H7 (cell line): ENCODE measurements at regions not wholly inside any gene's neighbourhood (a gene's known extent, or its start where the extent isn't known, plus 50 kb on each side); places are given as distances from the start of the nearest gene placed in this dataset.

Source experiments
- DNase-seq: peaks from one replicate; pipeline ENCODE4 v3.0.0; 2012
- H3K27me3 ChIP-seq: 2 replicates; pipeline ENCODE4 v1.6.0; 2011; ENCODE audit warnings: mild to moderate bottlenecking, low read length; ENCODE audit not compliant: control insufficient read depth, insufficient read depth
- H3K36me3 ChIP-seq: replicated peaks from 2 replicates; pipeline ENCODE4 v1.5.1; 2011; ENCODE audit warnings: low read length; ENCODE audit not compliant: control insufficient read depth, insufficient read depth
- H3K4me3 ChIP-seq: 2 replicates; pipeline ENCODE4 v1.5.1; 2011; ENCODE audit warnings: low read depth, mild to moderate bottlenecking, control low read depth, low read length, moderate library complexity; ENCODE audit not compliant: insufficient read depth

GRCh38 chr1:83114136-83114834 is 884.6 kb downstream of the TTLL7 start:
- H3K27me3 ChIP-seq = no peaks in the 10 kb centered on the region
- H3K4me3 ChIP-seq = no peak overlapping the region
- no peak for DNase-seq
- H3K36me3 ChIP-seq = no peaks in the 10 kb centered on the region

- Histone ChIP-seq H3K36me3 (no peaks in the 10 kb centered on the region), H3K4me3 (no peak overlapping the region), H3K27me3 (no peaks in the 10 kb centered on the region)
- no peak for DNase-seq
These were observed 885.3 kb downstream of the TTLL7 start for GRCh38 chr1:83113652-83114051.

- no peak overlapping the region for H3K4me3 ChIP-seq
- DNase-seq = no peak
- H3K27me3 ChIP-seq = no peaks in the 10 kb centered on the region
- no peaks in the 10 kb centered on the region for H3K36me3 ChIP-seq
These were observed 886.6 kb downstream of the TTLL7 start for GRCh38 chr1:83112248-83112885.

GRCh38 chr1:83110156-83110555 is 888.8 kb downstream of the TTLL7 start:
- Histone ChIP-seq H3K36me3 (no peaks in the 10 kb centered on the region), H3K4me3 (no peak overlapping the region), H3K27me3 (no peaks in the 10 kb centered on the region)
- no peak for DNase-seq

GRCh38 chr1:83109692-83110091 is 889.2 kb downstream of the TTLL7 start:
- no peaks in the 10 kb centered on the region for H3K27me3 ChIP-seq
- H3K36me3 ChIP-seq = no peaks in the 10 kb centered on the region
- DNase-seq = no peak
- no peak overlapping the region for H3K4me3 ChIP-seq

GRCh38 chr1:83104558-83104957 is 894.4 kb downstream of the TTLL7 start:
- H3K27me3 ChIP-seq = no peaks in the 10 kb centered on the region
- no peak overlapping the region for H3K4me3 ChIP-seq
- no peaks in the 10 kb centered on the region for H3K36me3 ChIP-seq
- DNase-seq = no peak

- Histone ChIP-seq H3K36me3 (no peaks in the 10 kb centered on the region), H3K27me3 (no peaks in the 10 kb centered on the region), H3K4me3 (no peak overlapping the region)
- no peak for DNase-seq
These were observed 895.6 kb downstream of the TTLL7 start for GRCh38 chr1:83103341-83103740.

- DNase-seq = no peak
- H3K4me3 ChIP-seq = no peak overlapping the region
- H3K27me3 ChIP-seq = no peaks in the 10 kb centered on the region
- no peaks in the 10 kb centered on the region for H3K36me3 ChIP-seq
These were observed 896.3 kb downstream of the TTLL7 start for GRCh38 chr1:83102630-83103071.

- no peak for DNase-seq
- H3K27me3 ChIP-seq = no peaks in the 10 kb centered on the region
- H3K4me3 ChIP-seq = no peak overlapping the region
- H3K36me3 ChIP-seq = no peaks in the 10 kb centered on the region
These were observed 897.5 kb downstream of the TTLL7 start for GRCh38 chr1:83101406-83101805.

- DNase-seq = no peak
- Histone ChIP-seq H3K36me3 (no peaks in the 10 kb centered on the region), H3K27me3 (no peaks in the 10 kb centered on the region), H3K4me3 (no peak overlapping the region)
These were observed 898.8 kb downstream of the TTLL7 start for GRCh38 chr1:83100133-83100532.

- no peaks in the 10 kb centered on the region for H3K27me3 ChIP-seq
- no peaks in the 10 kb centered on the region for H3K36me3 ChIP-seq
- DNase-seq = no peak
- H3K4me3 ChIP-seq = no peak overlapping the region
These were observed 900.1 kb downstream of the TTLL7 start for GRCh38 chr1:83098791-83099190.

GRCh38 chr1:83098131-83098530 is 900.8 kb downstream of the TTLL7 start:
- H3K36me3 ChIP-seq = no peaks in the 10 kb centered on the region
- no peak for DNase-seq
- no peak overlapping the region for H3K4me3 ChIP-seq
- H3K27me3 ChIP-seq = no peaks in the 10 kb centered on the region

- Histone ChIP-seq H3K36me3 (no peaks in the 10 kb centered on the region), H3K27me3 (no peaks in the 10 kb centered on the region), H3K4me3 (no peak overlapping the region)
- DNase-seq = no peak
These were observed 901.2 kb downstream of the TTLL7 start for GRCh38 chr1:83097715-83098114.

GRCh38 chr1:83095570-83095969 is 903.4 kb downstream of the TTLL7 start:
- Histone ChIP-seq H3K4me3 (no peak overlapping the region), H3K27me3 (no peaks in the 10 kb centered on the region), H3K36me3 (no peaks in the 10 kb centered on the region)
- no peak for DNase-seq

GRCh38 chr1:83090195-83090594 is 908.7 kb downstream of the TTLL7 start:
- no peak for DNase-seq
- H3K27me3 ChIP-seq = no peaks in the 10 kb centered on the region
- H3K4me3 ChIP-seq = no peak overlapping the region
- no peaks in the 10 kb centered on the region for H3K36me3 ChIP-seq
